ENCODE measurements at regions not wholly inside any gene's neighbourhood (a gene's known extent, or its start where the extent isn't known, plus 50 kb on each side); places are given as distances from the start of the nearest gene placed in this dataset.

DNA sequence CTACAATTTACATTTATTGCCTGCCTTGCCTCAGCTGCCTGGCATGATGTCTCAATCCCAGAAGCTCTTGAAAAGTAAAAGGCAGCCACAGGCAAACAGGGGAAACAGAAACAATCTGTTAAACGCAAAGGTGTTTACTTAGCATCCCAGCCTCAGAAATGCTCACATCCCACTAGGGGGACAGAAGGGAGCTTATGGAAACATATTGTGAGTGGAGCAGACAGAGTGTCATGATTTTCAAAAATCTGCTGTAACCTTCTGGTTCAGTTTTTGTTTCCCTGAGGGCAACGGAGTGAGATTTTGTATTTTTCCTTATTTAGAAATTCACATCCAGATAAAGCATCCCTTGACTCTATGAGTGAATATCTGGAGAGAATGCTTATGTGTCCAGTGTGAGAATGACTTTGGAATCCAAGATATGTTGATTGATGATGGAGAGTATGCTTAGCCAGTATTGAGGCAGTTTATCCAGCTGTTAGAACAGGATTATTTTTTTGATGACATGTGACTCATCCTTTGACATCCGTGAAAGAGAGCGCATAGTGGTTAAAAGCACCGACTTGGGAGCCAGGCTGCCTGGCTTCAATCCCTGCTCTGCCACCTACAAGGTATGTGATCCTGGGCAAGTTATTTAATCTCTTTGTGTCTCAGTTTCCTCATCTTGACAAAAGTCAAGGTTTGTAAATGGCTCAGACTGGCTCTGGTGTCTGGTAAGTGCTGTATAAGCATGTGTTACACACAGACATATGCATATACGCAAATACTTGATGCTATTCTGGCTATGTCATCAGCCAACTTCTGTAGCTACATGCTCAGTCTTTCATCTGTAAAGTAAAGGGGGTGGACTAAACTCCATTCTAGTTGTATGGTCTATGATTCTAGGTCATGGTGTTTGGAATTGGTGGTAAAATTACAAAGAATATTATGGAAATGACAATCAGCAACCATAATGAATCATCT lies 381.2 kb downstream of the RAPGEF2 start:
- no peaks in the 10 kb centered on the region for H3K36me3 ChIP-seq (ENCODE audit: insufficient read depth, low read length)
- peaks cover 3% of the 10 kb centered on the region for H3K27me3 ChIP-seq (ENCODE audit: control insufficient read depth, insufficient read depth, low read length)
- peak overlapping the region; percentile 54 for H3K9ac ChIP-seq (ENCODE audit: low read depth, low read length)
- H3K9me3 ChIP-seq (replicated peaks; ENCODE audit: low read length) = no peaks in the 10 kb centered on the region
- peaks cover 29% of the 10 kb centered on the region for H3K4me1 ChIP-seq (ENCODE audit: control insufficient read depth, insufficient read depth, low read length)
- peak overlapping the region; percentile 30 for H3K4me2 ChIP-seq (ENCODE audit: low read length)
- peak overlapping the region; percentile 12 for H3K4me3 ChIP-seq (ENCODE audit: low read length)

- Histone ChIP-seq H3K4me2 (ENCODE audit: low read length) (peak overlapping the region; percentile 21), H3K27me3 (ENCODE audit: control insufficient read depth, insufficient read depth, low read length) (peaks cover 3% of the 10 kb centered on the region), H3K36me3 (ENCODE audit: insufficient read depth, low read length) (no peaks in the 10 kb centered on the region), H3K9ac (ENCODE audit: low read depth, low read length) (peak overlapping the region; percentile 17), H3K9me3 (replicated peaks; ENCODE audit: low read length) (no peaks in the 10 kb centered on the region), H3K4me1 (ENCODE audit: control insufficient read depth, insufficient read depth, low read length) (peaks cover 29% of the 10 kb centered on the region), H3K4me3 (ENCODE audit: low read length) (no peak overlapping the region)
These were observed 382.0 kb downstream of the RAPGEF2 start for GRCh38 chr4:159484864-159485263.

DNA sequence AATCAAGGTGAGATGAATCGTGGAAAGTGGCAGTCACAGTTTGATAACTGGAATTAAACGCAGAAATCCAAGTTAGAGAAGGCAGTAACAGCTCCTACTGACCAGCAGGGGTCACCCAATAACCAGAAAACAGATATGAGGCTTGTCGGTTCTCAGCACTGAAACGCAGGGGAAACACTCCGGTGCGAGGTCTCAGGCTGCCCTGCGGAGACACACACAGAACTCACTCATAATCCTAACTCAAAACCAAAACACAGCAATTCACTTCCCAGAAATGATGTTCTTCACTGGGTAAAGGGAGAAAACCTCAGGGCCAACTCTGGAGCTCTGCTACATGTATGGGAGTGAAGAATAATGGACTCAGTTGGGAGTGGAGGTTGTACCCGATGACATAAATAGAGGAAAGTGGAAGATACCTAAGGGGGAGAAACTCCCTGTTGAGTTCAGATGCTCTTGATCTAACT lies 384.4 kb downstream of the RAPGEF2 start:
- H3K36me3 ChIP-seq (ENCODE audit: insufficient read depth, low read length) = no peaks in the 10 kb centered on the region
- H3K27me3 ChIP-seq (ENCODE audit: control insufficient read depth, insufficient read depth, low read length) = peaks cover 3% of the 10 kb centered on the region
- H3K4me1 ChIP-seq (ENCODE audit: control insufficient read depth, insufficient read depth, low read length) = peaks cover 29% of the 10 kb centered on the region
- peak overlapping the region; percentile 59 for H3K4me3 ChIP-seq (ENCODE audit: low read length)
- peak overlapping the region; percentile 31 for H3K9ac ChIP-seq (ENCODE audit: low read depth, low read length)
- no peaks in the 10 kb centered on the region for H3K9me3 ChIP-seq (replicated peaks; ENCODE audit: low read length)
- H3K4me2 ChIP-seq (ENCODE audit: low read length) = peak overlapping the region; percentile 81

GRCh38 chr4:159489646-159490045 lies 386.8 kb downstream of the RAPGEF2 start:
- H3K4me3 ChIP-seq (ENCODE audit: low read length) = no peak overlapping the region
- H3K9ac ChIP-seq (ENCODE audit: low read depth, low read length) = no peak overlapping the region

DNA sequence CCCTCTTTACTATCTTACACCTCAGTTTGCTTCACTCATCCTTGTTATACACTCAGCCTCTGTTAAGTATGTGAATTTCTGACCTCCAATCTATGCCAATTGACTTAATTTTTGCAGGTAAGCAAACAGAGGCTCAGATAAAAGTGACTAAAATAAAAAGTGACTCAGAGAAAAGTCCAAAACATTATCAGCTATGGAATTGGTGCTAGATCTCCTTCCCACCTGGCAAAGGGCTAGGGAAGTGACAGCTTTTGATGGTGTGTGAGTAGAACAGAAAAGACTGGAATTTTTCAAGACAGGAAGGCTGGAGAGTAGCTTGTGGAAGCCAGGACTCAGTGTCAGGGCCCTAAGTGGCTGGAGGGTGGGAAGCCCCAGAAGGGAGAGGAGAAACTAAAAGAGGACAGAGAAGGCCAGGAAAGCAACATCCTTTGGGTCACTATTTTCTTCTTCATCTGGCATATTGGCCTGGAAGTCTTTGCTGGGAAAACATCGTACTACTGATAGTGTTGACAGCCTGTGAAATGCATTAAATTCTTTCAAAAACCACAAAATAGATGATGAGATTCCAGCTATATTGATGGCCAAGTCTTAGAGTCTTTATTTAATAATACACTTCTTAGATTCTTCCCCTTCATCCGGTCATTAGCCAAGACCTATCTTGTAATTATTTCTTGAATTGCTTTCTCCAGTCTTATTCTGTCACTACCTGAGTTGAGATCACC lies 392.8 kb downstream of the RAPGEF2 start:
- Histone ChIP-seq H3K9ac (ENCODE audit: low read depth, low read length) (no peak overlapping the region), H3K4me3 (ENCODE audit: low read length) (no peak overlapping the region), H3K27me3 (ENCODE audit: control insufficient read depth, insufficient read depth, low read length) (no peaks in the 10 kb centered on the region), H3K4me2 (ENCODE audit: low read length) (no peak overlapping the region), H3K36me3 (ENCODE audit: insufficient read depth, low read length) (no peaks in the 10 kb centered on the region), H3K4me1 (ENCODE audit: control insufficient read depth, insufficient read depth, low read length) (no peaks in the 10 kb centered on the region), H3K9me3 (replicated peaks; ENCODE audit: low read length) (no peaks in the 10 kb centered on the region)

More at GRCh38 chr4:159489646-159490045, 386.8 kb downstream of the RAPGEF2 start:
- Histone ChIP-seq H3K4me1 (ENCODE audit: control insufficient read depth, insufficient read depth, low read length) (peaks cover 13% of the 10 kb centered on the region), H3K9me3 (replicated peaks; ENCODE audit: low read length) (no peaks in the 10 kb centered on the region), H3K4me2 (ENCODE audit: low read length) (no peak overlapping the region), H3K36me3 (ENCODE audit: insufficient read depth, low read length) (no peaks in the 10 kb centered on the region), H3K27me3 (ENCODE audit: control insufficient read depth, insufficient read depth, low read length) (peaks cover 3% of the 10 kb centered on the region)

- H3K36me3 ChIP-seq (ENCODE audit: insufficient read depth, low read length) = no peaks in the 10 kb centered on the region
- no peak overlapping the region for H3K4me2 ChIP-seq (ENCODE audit: low read length)
- no peak overlapping the region for H3K9ac ChIP-seq (ENCODE audit: low read depth, low read length)
- H3K9me3 ChIP-seq (replicated peaks; ENCODE audit: low read length) = no peaks in the 10 kb centered on the region
- H3K27me3 ChIP-seq (ENCODE audit: control insufficient read depth, insufficient read depth, low read length) = no peaks in the 10 kb centered on the region
- no peaks in the 10 kb centered on the region for H3K4me1 ChIP-seq (ENCODE audit: control insufficient read depth, insufficient read depth, low read length)
- no peak overlapping the region for H3K4me3 ChIP-seq (ENCODE audit: low read length)
These were observed 393.4 kb downstream of the RAPGEF2 start for GRCh38 chr4:159496248-159496647.

- peaks cover 2% of the 10 kb centered on the region for H3K4me1 ChIP-seq (ENCODE audit: control insufficient read depth, insufficient read depth, low read length)
- no peaks in the 10 kb centered on the region for H3K27me3 ChIP-seq (ENCODE audit: control insufficient read depth, insufficient read depth, low read length)
- H3K9me3 ChIP-seq (replicated peaks; ENCODE audit: low read length) = no peaks in the 10 kb centered on the region
- H3K4me3 ChIP-seq (ENCODE audit: low read length) = no peak overlapping the region
- no peaks in the 10 kb centered on the region for H3K36me3 ChIP-seq (ENCODE audit: insufficient read depth, low read length)
- no peak overlapping the region for H3K4me2 ChIP-seq (ENCODE audit: low read length)
- no peak overlapping the region for H3K9ac ChIP-seq (ENCODE audit: low read depth, low read length)
These were observed 395.1 kb downstream of the RAPGEF2 start for GRCh38 chr4:159497936-159498335.

- Histone ChIP-seq H3K36me3 (ENCODE audit: insufficient read depth, low read length) (no peaks in the 10 kb centered on the region), H3K9me3 (replicated peaks; ENCODE audit: low read length) (no peaks in the 10 kb centered on the region), H3K4me2 (ENCODE audit: low read length) (no peak overlapping the region), H3K27me3 (ENCODE audit: control insufficient read depth, insufficient read depth, low read length) (no peaks in the 10 kb centered on the region), H3K4me3 (ENCODE audit: low read length) (no peak overlapping the region), H3K4me1 (ENCODE audit: control insufficient read depth, insufficient read depth, low read length) (peaks cover 8% of the 10 kb centered on the region), H3K9ac (ENCODE audit: low read depth, low read length) (no peak overlapping the region)
These were observed 395.7 kb downstream of the RAPGEF2 start for GRCh38 chr4:159498446-159499115.

GRCh38 chr4:159500861-159501260 lies 398.0 kb downstream of the RAPGEF2 start:
- H3K9me3 ChIP-seq (replicated peaks; ENCODE audit: low read length) = no peaks in the 10 kb centered on the region
- H3K4me1 ChIP-seq (ENCODE audit: control insufficient read depth, insufficient read depth, low read length) = peaks cover 26% of the 10 kb centered on the region

DNA sequence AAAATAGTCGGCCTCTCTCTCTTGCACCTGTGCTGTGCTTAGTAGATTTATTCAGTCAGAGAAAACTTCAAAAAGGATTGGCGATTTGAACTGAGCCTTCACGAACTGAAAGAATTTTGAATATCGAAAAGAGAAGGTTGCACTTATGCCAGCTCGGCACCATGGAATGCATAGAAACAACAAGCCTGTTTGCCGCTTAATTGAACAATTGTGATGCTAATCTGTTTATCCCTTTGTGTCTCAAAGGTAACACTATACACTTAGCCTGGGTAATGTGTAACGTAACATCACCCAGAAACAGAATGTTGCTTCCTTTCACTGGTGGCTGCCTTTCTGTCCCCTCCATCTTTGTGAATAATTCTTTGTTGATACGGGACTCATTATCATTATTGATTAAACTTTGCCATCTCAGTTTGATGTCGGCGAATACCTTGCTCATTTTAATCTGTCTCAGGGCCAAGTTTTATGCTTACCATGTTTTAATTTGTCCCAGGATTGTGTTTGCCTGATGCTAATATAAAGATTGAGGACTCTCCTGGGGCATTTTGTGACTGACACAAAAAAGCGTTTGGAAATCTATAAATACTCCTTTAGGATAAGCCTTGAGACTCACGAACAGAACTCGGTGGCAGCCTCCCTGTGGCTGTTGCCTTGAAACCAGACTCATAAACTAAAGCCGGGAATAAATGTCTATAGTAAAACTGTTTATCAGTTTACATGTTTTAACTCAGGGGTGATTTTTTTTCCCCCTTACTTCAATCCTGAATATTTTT lies 400.5 kb downstream of the RAPGEF2 start:
- Histone ChIP-seq H3K9me3 (replicated peaks; ENCODE audit: low read length) (no peaks in the 10 kb centered on the region), H3K36me3 (ENCODE audit: insufficient read depth, low read length) (no peaks in the 10 kb centered on the region), H3K4me2 (ENCODE audit: low read length) (peak overlapping the region; percentile 27), H3K27me3 (ENCODE audit: control insufficient read depth, insufficient read depth, low read length) (no peaks in the 10 kb centered on the region), H3K9ac (ENCODE audit: low read depth, low read length) (no peak overlapping the region), H3K4me1 (ENCODE audit: control insufficient read depth, insufficient read depth, low read length) (peaks cover 26% of the 10 kb centered on the region), H3K4me3 (ENCODE audit: low read length) (no peak overlapping the region)

More at GRCh38 chr4:159500861-159501260, 398.0 kb downstream of the RAPGEF2 start:
- H3K36me3 ChIP-seq (ENCODE audit: insufficient read depth, low read length) = no peaks in the 10 kb centered on the region
- H3K9ac ChIP-seq (ENCODE audit: low read depth, low read length) = no peak overlapping the region
- no peak overlapping the region for H3K4me2 ChIP-seq (ENCODE audit: low read length)
- H3K4me3 ChIP-seq (ENCODE audit: low read length) = no peak overlapping the region
- H3K27me3 ChIP-seq (ENCODE audit: control insufficient read depth, insufficient read depth, low read length) = no peaks in the 10 kb centered on the region

All from skeletal muscle satellite cell (primary cell).